Ovary (tissue), 3 donors: ENCODE measurements at regions not wholly inside any gene's neighbourhood (a gene's known extent, or its start where the extent isn't known, plus 50 kb on each side); places are given as distances from the start of the nearest gene placed in this dataset.

Experiments
- CTCF ChIP-seq, 3 donors: fragments of 450-650 bp in 2 of 3; fragments of 200-600 bp in 1 of 3; IDR thresholded peaks; one replicate each; pipeline versions ENCODE4 v1.5.1 to v1.8.0; 2016 to 2022; ENCODE audit warnings: antibody characterized with exemption in 3 of 3, mild to moderate bottlenecking in 1 of 3
- POLR2A ChIP-seq: fragments of 450-650 bp; IDR thresholded peaks from one replicate; pipeline ENCODE4 v1.6.1; 2017; ENCODE audit warnings: antibody characterized with exemption, mild to moderate bottlenecking, moderate library complexity
- donor health status: DM: no; HTN: no; CAD: no.

- no peak for TF ChIP-seq CTCF (IDR thresholded peaks at IDR 0.05)
- no peak for TF ChIP-seq POLR2A
These were observed 57.5 kb upstream of the GREB1L start for GRCh38 chr18:21184396-21184996.
